GM12873 (cell line): ENCODE measurements at regions not wholly inside any gene's neighbourhood (a gene's known extent, or its start where the extent isn't known, plus 50 kb on each side); places are given as distances from the start of the nearest gene placed in this dataset.

ENCODE experiments used
- CTCF ChIP-seq: IDR thresholded peaks from 2 replicates; pipeline ENCODE4 v1.5.1; 2012; ENCODE audit warnings: low read depth, mild to moderate bottlenecking, moderate library complexity, low read length, control low read depth; ENCODE audit not compliant: insufficient read depth; ENCODE audit errors: missing control alignments

- TF ChIP-seq CTCF: no peak
These were observed 238.7 kb downstream of the KCTD12 start for GRCh38 chr13:76647550-76647949.

- TF ChIP-seq CTCF: no peak
These were observed 239.3 kb downstream of the KCTD12 start for GRCh38 chr13:76646946-76647345.

- TF ChIP-seq CTCF: no peak
These were observed 240.6 kb downstream of the KCTD12 start for GRCh38 chr13:76645632-76646031.

- TF ChIP-seq CTCF: no peak
These were observed 241.3 kb downstream of the KCTD12 start for GRCh38 chr13:76644906-76645305.

GRCh38 chr13:76643596-76643995 lies 242.6 kb downstream of the KCTD12 start:
- no peak for TF ChIP-seq CTCF

- no peak for TF ChIP-seq CTCF
These were observed 245.1 kb downstream of the KCTD12 start for GRCh38 chr13:76641056-76641455.

- TF ChIP-seq CTCF: no peak
These were observed 247.3 kb downstream of the KCTD12 start for GRCh38 chr13:76638882-76639281.
